GM19395 (cell line): ENCODE measurements at regions not wholly inside any gene's neighbourhood (a gene's known extent, or its start where the extent isn't known, plus 50 kb on each side); places are given as distances from the start of the nearest gene placed in this dataset.
A peak's percentile ranks its signal among the peaks of the same experiment; 100 is the strongest.

Experiments
- ATAC-seq: cut with Tn5 transposase; IDR thresholded peaks from one replicate; pipeline ENCODE4 v1.9.1; 2021; ENCODE audit warnings: mild to moderate bottlenecking, moderate library complexity; ENCODE audit not compliant: unreplicated experiment

DNA sequence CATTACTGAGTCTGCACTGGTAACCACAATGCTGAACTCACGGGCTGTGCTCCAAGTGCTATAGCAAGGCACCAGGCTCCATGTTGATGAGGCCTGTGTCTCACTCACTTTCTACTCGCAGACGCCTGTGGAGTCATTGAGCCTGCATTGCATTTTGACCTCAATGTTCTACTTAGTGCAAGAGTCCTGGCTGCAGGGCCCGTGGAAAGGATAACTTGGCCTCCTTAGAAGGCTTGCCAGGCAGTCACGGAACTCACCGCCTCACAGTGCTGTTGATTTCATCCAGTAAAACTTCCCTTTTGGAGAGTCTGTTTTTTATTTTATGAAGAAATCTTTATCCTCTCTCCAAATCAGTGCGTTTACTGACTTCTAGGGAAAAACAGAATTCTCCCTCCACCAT lies 290.4 kb downstream of the RNF144A start:
- ATAC-seq, result no peak

DNA sequence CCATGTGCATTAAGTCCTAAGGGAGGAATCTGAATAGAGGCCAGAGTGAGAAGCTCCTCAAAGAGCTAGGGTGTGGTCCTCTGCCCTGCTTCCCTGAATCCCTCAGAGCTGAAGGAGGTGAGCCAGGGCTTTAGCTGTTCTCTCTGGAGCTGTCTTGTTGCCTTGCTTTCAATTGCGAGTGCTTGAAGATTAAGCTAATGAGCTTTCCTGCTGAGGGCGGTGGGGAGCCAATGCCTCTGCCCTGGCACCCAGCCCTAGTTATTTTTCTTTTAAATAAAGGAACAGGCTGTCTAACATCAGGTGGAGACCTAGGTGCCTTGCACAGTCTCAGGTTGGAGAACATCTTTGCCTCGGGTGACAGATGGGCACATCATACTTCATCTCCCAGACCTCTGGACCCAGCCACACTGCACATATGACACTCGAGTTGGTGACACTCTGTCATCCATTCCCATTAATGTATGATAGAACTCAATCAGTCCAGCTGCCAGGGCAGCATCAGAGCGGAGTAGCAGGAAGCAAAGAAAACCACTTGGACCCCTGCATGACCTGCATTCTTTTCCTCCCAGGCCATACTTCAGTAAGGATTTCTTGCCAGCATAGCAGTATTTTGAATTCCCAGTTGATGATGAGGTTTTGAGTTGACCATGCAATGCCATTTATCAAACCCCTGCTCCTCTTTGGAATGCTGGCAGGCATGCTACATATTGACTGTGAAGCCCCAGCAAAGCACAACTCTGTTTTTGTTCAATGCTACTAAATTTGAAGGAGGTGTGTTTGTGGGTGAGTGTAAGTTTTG lies 292.7 kb downstream of the RNF144A start:
- ATAC-seq, result no peak

DNA sequence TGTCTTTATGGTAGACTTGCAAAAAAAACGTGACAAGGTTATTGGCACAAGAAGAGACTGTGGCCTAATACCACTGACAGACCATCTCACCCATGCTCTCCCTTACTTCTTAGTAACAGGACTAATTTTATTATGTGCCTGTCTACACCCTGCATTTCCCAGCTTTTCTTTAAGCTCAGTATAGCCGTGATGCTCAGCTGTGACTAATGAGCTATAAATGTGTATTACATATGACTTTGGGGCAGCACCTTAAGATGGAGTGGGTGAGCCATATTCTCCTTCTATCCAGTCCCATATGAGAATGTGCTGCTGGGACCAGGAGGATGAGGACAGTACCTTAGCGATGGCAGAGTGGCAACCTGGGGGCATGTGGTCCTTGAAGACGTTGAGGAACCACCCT lies 293.5 kb downstream of the RNF144A start:
- ATAC-seq, result no peak

DNA sequence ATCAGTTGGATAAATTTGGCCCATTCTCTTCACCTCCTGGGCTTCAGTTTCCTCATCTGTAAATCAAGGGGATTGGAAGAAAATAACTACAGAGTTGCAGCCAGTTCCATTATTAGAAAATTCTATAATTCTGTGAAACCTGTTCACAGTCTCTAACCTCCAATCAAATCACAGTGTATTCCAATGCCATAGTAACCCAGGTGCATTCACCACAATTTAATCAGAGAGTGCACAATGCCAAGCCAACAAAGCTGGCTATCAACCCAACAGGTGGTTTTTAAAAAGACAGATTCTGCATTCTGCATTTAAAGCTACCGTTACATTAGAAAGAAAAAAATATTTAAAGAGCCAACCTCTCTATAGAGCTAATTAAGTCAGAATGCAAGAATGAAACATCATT lies 308.6 kb downstream of the RNF144A start:
- no peak for ATAC-seq

DNA sequence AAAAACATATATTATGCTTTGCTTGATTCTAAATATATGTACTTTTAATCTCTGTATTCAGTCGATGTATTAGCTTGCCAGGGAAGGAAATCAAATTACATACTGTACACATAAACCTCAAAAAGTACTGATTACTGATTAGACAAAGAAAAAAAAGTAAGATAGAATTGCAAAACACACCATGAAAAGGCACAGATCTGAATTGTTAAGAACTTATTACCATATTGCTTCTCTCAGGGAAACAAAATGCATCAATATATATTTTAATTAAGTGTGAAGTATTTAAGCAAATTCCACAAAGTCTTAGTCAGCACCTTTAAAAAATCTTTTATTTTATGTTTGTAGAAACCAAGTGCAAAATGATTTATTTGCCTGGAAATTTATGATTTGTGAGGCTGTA lies 309.3 kb downstream of the RNF144A start:
- no peak for ATAC-seq

DNA sequence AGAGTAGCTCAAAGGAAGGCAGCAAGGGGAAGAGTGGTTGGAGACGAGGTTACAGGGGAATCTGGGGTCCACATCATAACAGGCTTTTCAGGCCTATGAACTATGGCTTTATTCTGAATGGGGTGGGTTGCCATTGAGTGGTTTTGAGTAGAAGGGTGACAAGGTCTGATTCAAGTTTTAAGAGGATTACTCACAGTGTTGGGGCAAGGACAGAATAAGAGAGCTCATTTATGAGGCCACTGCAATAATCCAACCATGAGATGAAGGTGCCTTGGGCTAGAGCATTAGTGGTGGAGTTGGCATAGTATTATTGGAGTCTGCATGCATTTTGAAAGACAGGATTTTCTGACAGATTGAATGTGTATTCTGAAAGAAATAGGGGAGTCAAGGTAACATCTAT lies 315.9 kb downstream of the RNF144A start:
- ATAC-seq, result no peak

DNA sequence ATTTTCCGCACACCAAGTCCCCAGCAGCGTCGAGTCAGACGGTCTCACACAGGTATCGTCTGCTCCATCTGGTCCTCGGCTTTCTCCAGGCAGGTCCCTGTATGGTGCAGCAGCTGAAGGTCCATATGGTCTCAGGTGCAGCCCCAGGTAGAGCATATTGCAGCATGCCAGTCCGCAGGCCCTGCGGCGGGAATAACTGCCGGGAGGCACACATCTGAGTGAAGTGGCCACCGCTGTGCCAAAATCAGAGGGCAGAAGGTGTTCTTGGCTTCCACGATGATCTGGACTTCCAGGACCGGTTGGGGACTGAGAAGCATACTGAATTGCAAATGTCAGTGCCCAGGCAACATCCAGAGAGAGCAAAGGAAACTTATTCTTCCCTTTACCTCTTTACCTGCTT lies 320.3 kb downstream of the RNF144A start:
- ATAC-seq, result no peak

DNA sequence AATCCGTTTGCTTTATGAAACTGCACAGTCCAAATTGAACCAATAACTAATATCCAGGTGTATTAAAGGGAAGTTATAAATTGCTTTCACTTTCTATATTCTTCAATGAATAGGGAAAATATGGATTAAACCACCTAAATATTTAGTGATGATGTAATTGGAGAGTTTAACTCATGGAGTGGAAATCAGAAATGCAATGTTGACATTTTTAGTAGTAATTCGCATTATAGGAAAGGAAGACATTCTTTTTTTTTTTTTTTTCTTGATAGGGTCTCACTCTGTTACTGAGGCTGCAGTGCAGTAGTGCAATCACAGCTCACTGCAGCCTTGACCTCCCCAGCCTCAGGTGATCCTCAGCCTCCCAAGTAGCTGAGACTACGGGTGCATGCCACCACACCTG lies 321.9 kb downstream of the RNF144A start:
- no peak for ATAC-seq

DNA sequence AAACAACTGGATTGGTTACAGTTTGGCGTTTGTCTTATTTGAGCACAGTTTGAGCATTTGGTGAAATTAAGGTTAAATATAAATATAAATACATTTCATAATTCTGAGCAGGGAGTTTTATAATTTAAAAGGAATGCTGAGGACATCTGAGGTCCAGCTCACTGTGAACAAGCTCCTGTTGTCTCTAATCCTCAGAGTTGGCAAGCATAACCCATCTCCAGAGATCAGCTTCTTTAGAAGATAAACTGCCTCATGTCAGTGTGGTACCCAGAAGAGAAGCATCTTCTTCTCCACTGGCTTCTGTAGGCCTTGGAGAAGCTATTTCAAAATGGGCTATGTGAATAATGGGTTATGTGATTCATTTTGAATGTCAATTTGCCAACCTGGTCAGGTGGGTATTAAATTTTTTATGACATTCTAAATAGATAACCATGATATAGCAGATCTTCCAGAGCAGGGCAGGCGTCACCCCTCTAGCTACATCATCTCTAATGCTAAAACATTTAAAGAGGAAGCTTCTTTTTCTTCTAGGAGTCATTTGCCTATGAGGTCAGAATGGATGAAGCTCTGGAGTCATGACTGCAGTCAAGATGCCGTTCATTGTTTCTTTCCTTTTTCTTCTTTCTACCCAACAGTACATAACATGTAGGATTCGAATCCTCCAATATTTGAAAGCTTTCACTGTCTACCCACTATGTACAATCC lies 324.0 kb downstream of the RNF144A start:
- ATAC-seq, result no peak

DNA sequence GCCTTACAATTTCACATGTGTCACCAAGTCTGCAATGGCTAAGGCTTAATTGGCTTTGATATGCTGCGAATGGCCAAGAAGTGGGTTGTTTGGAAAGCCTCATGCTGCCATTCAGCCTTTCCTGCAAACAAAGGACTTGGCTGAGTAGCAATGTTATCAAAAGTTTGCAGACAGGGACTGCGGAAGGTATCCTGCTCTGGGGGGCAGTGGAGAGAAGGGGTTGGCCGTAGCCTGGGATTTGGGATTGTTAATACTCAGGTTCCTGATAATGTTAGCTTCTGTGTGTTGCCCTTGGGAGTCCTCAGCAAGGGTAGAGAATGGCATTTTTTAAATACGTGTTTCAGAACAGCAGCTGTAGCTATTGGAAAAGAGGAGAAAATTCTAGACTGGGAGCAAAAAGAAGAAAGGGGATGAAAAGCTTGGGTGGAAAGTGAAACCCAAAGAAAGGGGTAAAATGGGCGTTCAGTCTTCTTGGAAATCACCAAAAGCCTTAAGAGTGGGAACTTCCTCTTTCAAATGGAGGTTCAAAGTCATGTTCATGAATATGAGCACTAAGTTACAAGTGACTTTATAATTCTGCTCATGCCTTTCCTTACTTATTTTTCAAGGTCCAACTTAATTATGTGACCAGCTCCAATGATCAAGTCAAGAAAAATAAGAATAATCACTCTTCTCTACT lies 325.1 kb downstream of the RNF144A start:
- no peak for ATAC-seq

DNA sequence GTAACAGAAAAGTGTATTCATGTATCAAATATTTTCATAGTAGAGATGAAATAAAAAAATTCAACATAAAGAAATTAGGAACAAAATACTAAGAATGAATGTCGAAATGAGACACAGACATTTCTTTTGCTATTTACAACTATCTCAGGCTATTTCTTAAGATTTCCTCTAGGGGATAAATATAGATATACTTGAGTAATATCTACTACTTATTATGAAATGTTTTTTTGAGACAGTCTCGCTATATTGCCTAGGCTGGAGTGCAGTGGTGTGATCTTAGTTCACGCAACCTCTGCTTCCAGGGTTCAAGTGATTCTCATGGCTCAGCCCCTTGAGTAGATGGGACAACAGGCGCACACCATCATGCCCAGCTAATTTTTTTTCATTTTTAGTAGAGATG lies 326.1 kb downstream of the RNF144A start:
- ATAC-seq, result no peak

DNA sequence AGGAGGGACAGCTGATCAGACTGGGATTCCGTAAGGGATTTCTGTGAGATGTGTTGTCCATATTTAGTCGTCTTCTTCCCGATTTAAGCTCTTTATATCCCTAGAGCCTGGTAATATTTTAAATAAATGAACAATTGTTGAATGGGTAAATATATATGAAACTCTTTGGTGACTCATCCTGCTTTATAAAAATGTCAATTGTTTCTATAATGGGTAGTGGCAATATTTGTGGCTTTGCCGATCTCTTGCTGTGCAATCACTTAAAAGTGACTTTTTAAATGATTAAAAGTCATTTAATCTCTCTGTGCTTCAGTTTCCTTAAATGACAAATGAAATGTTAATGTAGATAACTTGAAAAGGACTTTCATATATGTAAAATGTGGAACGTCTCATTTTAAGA lies 339.2 kb downstream of the RNF144A start:
- no peak for ATAC-seq

DNA sequence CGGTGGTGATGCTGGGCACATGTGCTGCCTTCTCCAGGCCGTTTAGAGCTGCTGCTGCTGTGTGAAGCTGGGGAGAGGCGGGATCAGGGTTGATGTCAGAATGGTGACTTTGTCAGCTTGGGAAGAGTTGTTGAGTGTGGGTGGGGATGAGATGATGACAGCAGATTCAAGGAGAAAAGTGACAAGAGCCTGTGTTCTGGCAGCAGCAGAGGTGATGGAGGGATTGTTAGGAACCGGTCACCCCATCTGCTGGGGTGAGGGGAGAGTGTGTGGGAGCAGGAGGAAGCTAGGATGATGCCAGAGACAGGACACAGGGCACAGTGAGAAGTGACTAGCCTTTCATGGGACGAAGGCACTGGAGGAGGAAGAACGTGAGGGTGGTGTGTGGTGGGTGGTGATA lies 345.5 kb downstream of the RNF144A start:
- no peak for ATAC-seq

DNA sequence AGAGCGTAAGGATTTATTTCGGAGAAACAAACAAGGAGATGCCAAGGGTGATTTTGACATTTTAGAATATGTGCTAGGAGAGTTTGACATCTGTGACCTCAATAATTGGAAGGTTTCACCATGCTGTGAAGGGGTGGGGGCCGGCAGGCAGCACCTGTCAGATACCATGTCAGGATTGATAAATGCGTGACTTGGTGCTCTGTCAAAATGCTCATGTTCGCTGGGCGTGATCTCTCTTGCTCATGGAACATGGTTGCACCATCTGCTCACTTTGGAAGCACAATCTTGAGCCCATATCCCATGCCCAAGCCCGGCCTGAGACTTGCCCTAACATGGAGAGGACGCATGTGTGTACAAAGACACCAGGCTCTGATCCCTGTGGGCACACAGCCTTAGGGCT lies 347.6 kb downstream of the RNF144A start:
- ATAC-seq, result no peak

DNA sequence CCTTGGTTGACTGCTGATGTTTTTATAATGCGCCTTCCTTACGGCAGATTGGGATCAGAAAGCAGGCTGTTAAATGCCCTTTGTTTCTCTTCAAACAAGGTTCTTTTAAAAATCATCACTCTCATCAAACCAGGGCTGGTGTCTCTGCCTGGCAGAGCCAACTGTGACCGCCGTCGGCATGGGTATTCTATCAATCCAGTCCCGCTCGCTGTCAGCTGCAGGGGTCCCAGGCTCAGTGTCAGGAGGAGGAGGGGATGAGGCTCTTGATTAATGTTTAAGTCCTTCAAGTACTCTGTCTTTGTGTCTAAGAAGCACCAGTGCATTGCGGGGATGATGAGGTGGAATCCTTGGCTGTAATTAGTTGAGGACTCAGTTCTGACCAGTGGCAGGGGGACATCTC lies 348.1 kb downstream of the RNF144A start:
- ATAC-seq, result no peak

DNA sequence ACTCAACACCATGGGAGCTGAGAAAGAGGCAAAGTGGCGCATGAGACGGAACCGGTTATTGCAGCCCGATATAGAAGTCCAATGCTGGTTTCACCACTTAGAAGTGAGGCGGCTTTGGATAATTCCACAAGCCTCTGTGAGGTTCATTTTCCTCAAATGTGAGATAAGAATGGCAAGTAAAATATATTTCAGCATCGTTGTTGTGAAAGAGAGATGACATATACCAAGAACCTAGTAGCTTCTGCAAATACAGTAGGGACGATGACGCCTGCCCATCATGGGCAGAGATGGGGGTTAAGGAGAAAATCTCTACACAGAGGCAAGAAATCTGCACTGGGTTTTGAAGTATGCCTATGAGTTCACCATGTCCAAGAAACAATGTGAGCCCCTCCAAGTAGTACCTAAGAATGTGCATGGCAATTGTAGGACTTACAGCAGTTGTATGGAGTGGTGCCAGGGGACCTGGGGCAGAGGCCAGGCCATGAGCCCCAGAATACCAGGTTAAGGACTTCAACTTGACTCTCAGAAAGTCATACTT lies 352.0 kb downstream of the RNF144A start:
- no peak for ATAC-seq

DNA sequence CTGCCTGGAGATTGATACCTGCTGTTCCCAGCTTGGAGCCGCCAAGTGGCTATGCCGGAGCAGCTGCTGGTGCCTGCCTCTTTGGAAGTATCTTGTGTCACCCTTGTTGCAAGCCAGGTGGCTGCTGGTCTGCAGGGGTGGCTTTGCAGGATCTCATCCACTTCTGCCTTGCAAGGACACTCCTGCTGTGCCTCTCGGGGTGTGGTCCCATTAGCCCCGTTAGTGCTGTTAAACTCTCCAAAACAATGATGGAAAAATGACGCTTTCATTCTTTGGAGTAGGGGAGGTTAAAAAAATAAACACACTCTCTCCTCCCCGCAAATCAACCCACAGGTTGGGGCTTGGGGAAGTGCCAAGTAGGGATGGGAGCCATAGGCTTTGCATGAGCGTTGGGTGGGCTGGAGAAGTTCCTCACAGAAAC lies 352.8 kb downstream of the RNF144A start:
- no peak for ATAC-seq

DNA sequence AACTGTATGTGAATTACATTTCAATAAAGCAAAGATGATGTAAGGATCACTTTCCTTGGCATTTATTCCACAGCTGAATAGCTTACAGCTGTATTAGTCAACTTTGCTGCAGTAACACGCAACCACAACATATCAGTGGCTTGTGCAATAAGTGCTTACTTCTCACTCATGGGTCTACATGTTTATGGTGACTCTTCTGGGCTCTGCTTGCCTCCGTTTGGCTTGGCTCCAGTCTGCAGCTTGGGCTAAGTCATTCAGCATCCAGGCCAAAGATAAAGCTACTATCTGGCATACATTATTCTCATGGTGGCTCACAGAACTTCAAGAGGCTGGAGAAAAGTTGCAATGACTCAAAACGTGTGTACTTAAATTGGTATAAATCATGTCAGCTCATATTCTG lies 355.0 kb downstream of the RNF144A start:
- ATAC-seq, result no peak

DNA sequence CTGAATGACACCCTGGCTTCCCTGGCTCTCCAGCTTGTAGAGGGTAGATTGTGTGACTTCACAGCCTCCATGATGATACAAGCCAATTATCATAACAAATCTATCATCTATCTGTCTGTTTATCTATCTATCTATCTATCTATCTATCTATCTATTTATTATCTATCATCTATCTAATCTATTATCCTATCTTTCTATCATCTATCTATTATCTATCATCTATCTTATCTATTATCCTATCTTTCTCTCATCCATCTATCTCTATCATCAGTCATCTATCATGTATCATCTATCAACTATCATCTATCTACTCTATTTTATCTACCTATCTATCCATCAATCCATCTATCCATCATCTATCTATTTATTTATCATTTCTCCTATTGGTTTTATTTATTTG lies 361.8 kb downstream of the RNF144A start:
- ATAC-seq, result no peak

DNA sequence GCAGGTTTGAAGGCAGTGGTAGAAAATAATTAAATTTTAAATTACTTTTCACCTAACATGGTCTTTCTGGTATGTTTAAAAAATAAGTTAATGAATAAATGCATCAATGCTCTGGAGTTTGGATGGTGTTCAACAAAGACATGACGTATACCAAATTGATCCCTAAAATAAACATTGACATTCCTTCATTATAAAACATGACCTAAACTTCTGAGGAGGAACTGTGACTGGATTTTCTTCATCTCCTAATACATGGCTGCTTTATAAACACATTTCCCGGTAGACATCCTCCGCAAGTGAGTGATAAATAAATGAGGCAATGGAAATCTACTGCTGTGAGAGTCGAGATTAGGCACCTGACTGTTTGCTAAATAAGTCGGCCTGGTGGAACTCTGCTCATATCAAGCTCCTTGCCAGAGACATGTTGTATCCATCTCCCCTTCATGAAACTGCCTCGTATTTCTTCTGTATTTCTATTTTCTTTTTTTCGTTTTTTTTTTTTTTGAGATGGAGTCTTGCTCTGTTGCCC lies 362.3 kb downstream of the RNF144A start:
- no peak for ATAC-seq

DNA sequence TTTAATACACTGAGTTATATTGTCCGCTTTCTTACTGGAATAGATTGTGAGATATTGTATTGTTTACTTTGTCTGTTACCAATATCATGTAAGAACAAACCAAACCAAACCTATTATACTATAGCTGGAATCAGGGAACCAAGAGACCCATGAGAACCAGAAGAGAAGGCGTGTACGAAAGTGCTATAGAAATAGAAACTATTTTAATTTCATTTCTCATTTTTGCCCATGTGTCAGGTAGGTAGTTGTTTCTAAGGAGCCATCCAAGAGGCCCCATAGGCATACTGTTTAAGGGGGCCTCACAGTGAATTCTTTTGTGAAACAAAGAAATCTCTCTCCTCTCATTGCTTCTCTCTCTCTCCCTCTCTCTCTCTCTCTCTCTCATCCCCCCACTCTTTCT lies 363.6 kb downstream of the RNF144A start:
- peak; percentile 57 for ATAC-seq
